NCI-H1092 (cell line): ENCODE measurements at regions not wholly inside any gene's neighbourhood (a gene's known extent, or its start where the extent isn't known, plus 50 kb on each side); places are given as distances from the start of the nearest gene placed in this dataset.
A peak's percentile ranks its signal among the peaks of the same experiment; 100 is the strongest.
"Not testable (repeated sequence)": the region's sequence is repeated elsewhere in the genome, so short reads cannot be mapped to it uniquely, and the experiment has no call there.

Experiments
- DNase-seq: peaks from one replicate; lab custom pipeline; 2025; lab: John Stamatoyannopoulos, UW

GRCh38 chr4:138892483-138893407, 122.8 kb upstream of the NOCT start:
- no peak for DNase-seq

- peak; percentile 82 for DNase-seq
Measured at GRCh38 chr4:138891631-138892031, 124.0 kb upstream of the NOCT start.

- peak; percentile 64 for DNase-seq
Measured at GRCh38 chr4:138890891-138891570, 124.5 kb upstream of the NOCT start.

- DNase-seq: no peak
Measured at GRCh38 chr4:138889216-138889615, 126.4 kb upstream of the NOCT start.

- DNase-seq: no peak
Measured at GRCh38 chr4:138887741-138888140, 127.8 kb upstream of the NOCT start.

- no peak for DNase-seq
Measured at GRCh38 chr4:138887341-138887740, 128.2 kb upstream of the NOCT start.

- DNase-seq: no peak
Measured at GRCh38 chr4:138879757-138880156, 135.8 kb upstream of the NOCT start.

- no peak for DNase-seq
Measured at GRCh38 chr4:138875891-138876608, 139.5 kb upstream of the NOCT start.

GRCh38 chr4:138871555-138871875, 144.1 kb upstream of the NOCT start:
- DNase-seq: no peak

- peak; percentile 86 for DNase-seq
Measured at GRCh38 chr4:138870737-138871554, 144.6 kb upstream of the NOCT start.

GRCh38 chr4:138869631-138870030, 145.9 kb upstream of the NOCT start:
- DNase-seq: peak; percentile 56

- no peak for DNase-seq
Measured at GRCh38 chr4:138869165-138869564, 146.4 kb upstream of the NOCT start.

GRCh38 chr4:138868562-138868961, 147.0 kb upstream of the NOCT start:
- no peak for DNase-seq

- no peak for DNase-seq
Measured at GRCh38 chr4:138867404-138867803, 148.2 kb upstream of the NOCT start.

- DNase-seq: no peak
Measured at GRCh38 chr4:138866314-138866713, 149.3 kb upstream of the NOCT start.

GRCh38 chr4:138865765-138866164, 149.8 kb upstream of the NOCT start:
- DNase-seq: no peak

- DNase-seq: no peak
Measured at GRCh38 chr4:138864961-138865720, 150.4 kb upstream of the NOCT start.

GRCh38 chr4:138863160-138863559, 152.4 kb upstream of the NOCT start:
- no peak for DNase-seq

GRCh38 chr4:138861135-138861534, 154.4 kb upstream of the NOCT start:
- no peak for DNase-seq

GRCh38 chr4:138860357-138860756, 155.2 kb upstream of the NOCT start:
- DNase-seq: not testable (repeated sequence)

- no peak for DNase-seq
Measured at GRCh38 chr4:138859254-138859653, 156.3 kb upstream of the NOCT start.
